Suprapubic skin (tissue), 3 donors: ENCODE measurements at regions not wholly inside any gene's neighbourhood (a gene's known extent, or its start where the extent isn't known, plus 50 kb on each side); places are given as distances from the start of the nearest gene placed in this dataset.

Experiments
- CTCF ChIP-seq, 2 donors: fragments of 200-600 bp in 1 of 2; fragments of 450-650 bp in 1 of 2; sonication (generic) in 1 of 2; IDR thresholded peaks; one replicate each; pipeline ENCODE4 v1.5.1; 2016 to 2019; ENCODE audit warnings: antibody characterized with exemption in 2 of 2, mild to moderate bottlenecking in 1 of 2, moderate library complexity in 1 of 2
- POLR2A ChIP-seq, 2 donors: fragments of 450-650 bp; IDR thresholded peaks; one replicate each; pipeline ENCODE4 v1.6.1; 2017; ENCODE audit warnings: antibody characterized with exemption in 2 of 2, mild to moderate bottlenecking in 2 of 2, moderate library complexity in 2 of 2

DNA sequence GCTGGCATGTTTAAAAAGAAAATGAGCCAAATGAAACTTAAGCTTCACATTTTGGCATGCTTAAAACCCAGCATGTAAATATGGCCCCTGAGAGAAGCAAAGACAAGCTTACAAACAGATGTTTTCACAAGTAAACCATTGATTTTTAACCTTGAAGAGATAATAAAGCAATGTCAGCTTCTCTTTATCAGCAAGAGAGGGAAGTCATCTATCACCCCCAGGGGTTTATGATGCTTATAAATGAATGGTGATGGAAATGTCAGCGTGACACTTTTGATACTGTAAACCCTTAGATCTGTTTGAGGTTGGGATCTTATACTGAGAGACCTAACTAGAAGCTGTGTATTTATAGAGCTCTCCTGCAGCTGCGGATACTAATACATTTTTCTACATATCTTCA is 471.3 kb downstream of the PLA2G4A start:
- no peak for TF ChIP-seq CTCF (IDR thresholded peaks at IDR 0.05)
- TF ChIP-seq POLR2A (IDR thresholded peaks at IDR 0.05): no peak
